ENCODE measurements at regions not wholly inside any gene's neighbourhood (a gene's known extent, or its start where the extent isn't known, plus 50 kb on each side); places are given as distances from the start of the nearest gene placed in this dataset.

- no peak for DNase-seq (ENCODE audit: low read depth in 2 of 3, low spot score in 2 of 3)
These were observed 105.8 kb upstream of the CTNNB1 start for GRCh38 chr3:41093476-41093875.

DNA sequence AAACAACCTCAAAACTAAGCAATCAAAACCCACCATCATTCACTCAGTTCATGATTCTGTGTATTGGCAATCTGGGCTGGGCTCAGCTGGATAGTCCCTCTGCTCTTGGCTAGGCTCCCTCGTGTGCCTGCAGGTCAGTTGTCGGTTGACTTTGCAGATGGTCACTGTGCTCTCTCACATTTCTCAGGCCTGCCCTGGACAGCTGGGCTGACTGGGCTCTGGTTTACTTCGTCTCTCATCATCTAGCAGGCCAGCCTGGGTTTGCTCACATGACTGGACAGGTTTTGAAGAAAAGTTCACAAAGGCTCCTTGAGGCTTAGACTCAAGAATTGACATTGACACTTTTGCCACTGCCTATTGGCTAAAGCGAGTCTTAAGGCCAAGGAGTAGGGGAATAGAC is 105.0 kb upstream of the CTNNB1 start:
- no peak for DNase-seq (ENCODE audit: low read depth in 2 of 3, low spot score in 2 of 3)

- DNase-seq (ENCODE audit: low read depth in 2 of 3, low spot score in 2 of 3) = no peak
These were observed 103.6 kb upstream of the CTNNB1 start for GRCh38 chr3:41095702-41096101.

DNA sequence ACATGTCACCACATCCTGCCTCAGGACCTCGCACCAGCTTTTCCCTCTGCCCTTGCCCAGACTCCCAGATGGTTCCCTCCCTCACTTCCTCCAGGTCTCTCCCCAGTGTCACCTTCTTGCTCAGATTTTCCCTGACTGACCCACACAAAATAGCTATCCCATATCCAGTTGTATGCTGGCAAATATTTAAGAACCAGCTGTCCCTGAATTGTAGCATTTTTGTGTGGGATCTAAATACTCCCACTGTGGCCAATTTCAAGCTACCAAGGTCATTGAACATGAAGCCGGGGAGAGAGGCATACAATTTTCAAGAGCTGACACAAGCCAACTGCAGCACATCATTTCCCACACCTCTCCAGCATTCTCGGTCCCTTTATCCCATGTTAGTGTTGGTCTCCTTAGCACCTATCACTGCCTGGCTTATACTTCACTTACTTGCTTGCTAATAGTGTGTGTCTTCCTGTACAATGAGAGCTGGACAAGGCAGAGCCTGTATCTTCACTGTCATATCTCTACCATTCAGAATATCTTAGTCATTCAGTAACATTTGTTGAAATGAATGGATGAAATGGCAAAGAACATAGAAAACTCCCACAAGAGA is 101.3 kb upstream of the CTNNB1 start:
- no peak for DNase-seq (ENCODE audit: low read depth in 2 of 3, low spot score in 2 of 3)

GRCh38 chr3:41101231-41101630 is 98.1 kb upstream of the CTNNB1 start:
- DNase-seq (ENCODE audit: low read depth in 2 of 3, low spot score in 2 of 3) = no peak

GRCh38 chr3:41102053-41102556 is 97.2 kb upstream of the CTNNB1 start:
- DNase-seq (ENCODE audit: low read depth in 2 of 3, low spot score in 2 of 3) = no peak

GRCh38 chr3:41102750-41103149 is 96.6 kb upstream of the CTNNB1 start:
- no peak for DNase-seq (ENCODE audit: low read depth in 2 of 3, low spot score in 2 of 3)

GRCh38 chr3:41103200-41103599 is 96.1 kb upstream of the CTNNB1 start:
- no peak for DNase-seq (ENCODE audit: low read depth in 2 of 3, low spot score in 2 of 3)

GRCh38 chr3:41104147-41104546 is 95.2 kb upstream of the CTNNB1 start:
- no peak for DNase-seq (ENCODE audit: low read depth in 2 of 3, low spot score in 2 of 3)

- DNase-seq (ENCODE audit: low read depth in 2 of 3, low spot score in 2 of 3) = no peak
These were observed 92.6 kb upstream of the CTNNB1 start for GRCh38 chr3:41106691-41107090.

GRCh38 chr3:41111011-41111410 is 88.3 kb upstream of the CTNNB1 start:
- no peak for DNase-seq (ENCODE audit: low read depth in 2 of 3, low spot score in 2 of 3)

GRCh38 chr3:41112466-41112865 is 86.8 kb upstream of the CTNNB1 start:
- DNase-seq (ENCODE audit: low read depth in 2 of 3, low spot score in 2 of 3) = no peak

- no peak for DNase-seq (ENCODE audit: low read depth in 2 of 3, low spot score in 2 of 3)
These were observed 84.2 kb upstream of the CTNNB1 start for GRCh38 chr3:41115069-41115468.

GRCh38 chr3:41116851-41117250 is 82.5 kb upstream of the CTNNB1 start:
- DNase-seq (ENCODE audit: low read depth in 2 of 3, low spot score in 2 of 3) = no peak

DNA sequence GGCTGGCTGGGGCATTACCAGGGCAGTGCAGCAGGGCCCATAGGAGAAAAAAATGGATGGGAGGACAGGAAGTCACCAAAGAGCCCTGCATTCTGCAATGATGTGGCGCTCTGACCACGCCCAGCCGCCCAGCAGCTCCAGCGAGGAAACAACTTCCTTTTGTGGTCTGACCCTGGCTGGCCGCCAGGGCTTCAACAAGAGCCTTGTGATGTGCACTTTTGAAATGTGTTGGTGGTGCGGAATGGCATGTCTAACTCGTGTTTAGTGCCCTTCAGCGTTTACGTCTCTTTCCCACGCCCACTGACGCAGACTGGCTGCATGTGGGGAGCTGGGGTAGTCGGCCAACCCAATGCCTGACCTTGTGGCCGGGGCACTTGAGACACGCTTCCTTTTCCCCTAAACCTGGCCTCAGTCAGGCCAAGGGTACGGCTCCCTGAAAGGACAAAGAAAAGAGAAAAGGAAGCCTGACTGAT is 81.9 kb upstream of the CTNNB1 start:
- peak; percentile 55 to 67 (median 59) for DNase-seq (ENCODE audit: low read depth in 2 of 3, low spot score in 2 of 3)

DNA sequence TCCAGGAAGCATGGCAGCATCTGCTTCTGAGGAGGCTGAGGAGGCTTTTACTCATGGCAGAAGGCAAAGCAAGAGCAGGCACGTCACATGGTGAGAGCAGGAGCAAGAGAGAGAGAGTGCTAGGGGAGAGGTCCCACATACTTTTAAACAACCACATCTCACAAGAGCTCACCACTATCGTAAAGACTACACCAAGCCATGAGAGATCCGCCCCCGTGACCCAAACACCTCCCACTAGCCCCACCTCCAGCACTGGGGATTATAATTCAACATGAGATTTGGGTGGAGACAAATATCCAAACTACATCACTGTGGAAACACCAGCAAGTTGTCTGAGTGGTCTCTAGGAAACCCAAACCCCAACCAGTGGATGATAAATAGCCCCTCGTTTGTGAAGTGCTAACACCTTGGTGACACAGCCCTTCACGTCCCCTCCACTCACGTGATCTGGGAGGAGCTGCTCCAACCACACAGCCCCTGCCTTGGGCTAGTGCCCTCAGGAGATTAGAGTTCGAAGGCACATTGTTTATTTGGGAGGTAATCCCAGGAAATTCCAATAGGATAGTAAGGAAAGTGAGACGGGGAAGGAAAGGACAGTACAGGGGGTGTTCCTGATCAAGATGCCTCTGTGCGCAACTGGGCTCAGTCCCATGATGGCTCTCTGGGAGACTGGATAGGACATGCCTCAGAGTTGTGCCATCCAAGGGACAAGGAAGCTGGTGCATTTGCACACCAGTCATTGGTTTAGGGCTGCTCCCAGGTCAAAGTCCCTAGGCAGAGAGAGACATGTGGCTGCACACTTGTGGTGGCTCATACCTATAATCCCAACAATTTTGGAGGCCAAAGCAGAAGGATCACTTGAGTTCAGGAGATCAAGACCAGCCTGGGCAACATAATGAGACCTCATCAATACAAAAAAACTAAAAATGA is 80.6 kb upstream of the CTNNB1 start:
- no peak for DNase-seq (ENCODE audit: low read depth in 2 of 3, low spot score in 2 of 3)

DNA sequence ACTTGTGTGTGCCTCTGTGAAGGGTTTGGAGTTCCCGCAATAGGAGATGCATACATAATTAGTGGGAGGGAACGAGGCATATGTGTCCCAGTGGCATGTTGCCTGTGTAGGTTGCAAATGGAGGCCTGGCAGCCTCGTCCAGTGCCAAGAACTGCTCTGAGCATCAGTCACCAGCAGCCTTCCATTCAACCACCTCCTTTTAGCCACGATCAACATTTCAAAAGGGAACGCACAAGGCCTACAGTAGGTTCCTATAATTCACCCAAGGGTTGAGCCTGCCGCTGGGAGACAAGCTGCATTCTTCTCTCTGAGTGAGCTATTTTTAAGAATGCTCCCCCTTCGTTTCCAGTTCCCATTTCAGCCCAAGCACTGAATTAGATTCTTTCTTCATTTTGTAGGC is 78.8 kb upstream of the CTNNB1 start:
- DNase-seq (ENCODE audit: low read depth in 2 of 3, low spot score in 2 of 3) = no peak

DNA sequence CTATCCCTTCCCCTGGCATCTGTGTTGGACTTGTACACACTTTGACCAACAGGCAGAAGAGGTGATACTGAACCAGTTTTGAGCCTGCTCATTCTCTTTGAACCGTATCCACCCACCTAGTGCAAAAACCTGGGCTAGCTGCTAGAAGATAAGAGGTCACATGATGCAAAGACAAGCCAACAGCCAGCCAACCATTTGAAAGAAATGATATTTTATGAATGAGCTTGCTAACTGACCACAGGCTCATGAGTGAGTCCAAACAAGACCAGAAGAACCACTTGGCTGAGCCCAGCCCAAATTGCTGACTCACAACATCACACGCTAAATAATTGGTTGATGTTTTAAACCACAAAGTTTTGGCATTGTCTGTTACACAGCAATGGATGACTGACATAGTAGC is 74.0 kb upstream of the CTNNB1 start:
- no peak for DNase-seq (ENCODE audit: low read depth in 2 of 3, low spot score in 2 of 3)

- no peak for DNase-seq (ENCODE audit: low read depth in 2 of 3, low spot score in 2 of 3)
These were observed 72.8 kb upstream of the CTNNB1 start for GRCh38 chr3:41126472-41126871.

DNA sequence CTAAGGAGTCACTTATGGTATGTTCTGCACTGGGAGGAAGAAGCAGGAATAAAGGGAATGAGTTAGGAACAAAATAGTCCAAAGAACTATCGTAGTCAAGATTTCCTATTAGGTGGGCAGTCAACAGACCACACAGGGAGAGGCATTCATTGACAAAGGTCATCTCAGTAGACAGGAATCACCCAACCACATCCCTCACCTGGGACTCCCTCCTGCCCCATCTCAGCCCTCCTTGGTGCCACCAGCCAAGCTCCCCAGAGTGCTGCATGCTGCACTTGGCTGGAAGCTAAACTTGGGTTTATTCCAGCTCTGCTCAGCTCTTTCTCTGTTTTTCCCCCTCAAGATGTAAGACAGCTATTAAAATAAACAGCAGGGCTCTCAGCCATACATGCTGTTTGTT is 72.3 kb upstream of the CTNNB1 start:
- no peak for DNase-seq (ENCODE audit: low read depth in 2 of 3, low spot score in 2 of 3)

- no peak for DNase-seq (ENCODE audit: low read depth in 2 of 3, low spot score in 2 of 3)
These were observed 71.9 kb upstream of the CTNNB1 start for GRCh38 chr3:41127414-41127813.

- no peak for DNase-seq (ENCODE audit: low read depth in 2 of 3, low spot score in 2 of 3)
These were observed 69.6 kb upstream of the CTNNB1 start for GRCh38 chr3:41129731-41130130.

All from activated CD8-positive, alpha-beta memory T cell treated with anti-CD3 and anti-CD28 coated beads for 48 hours (primary cell).